Caco-2 (cell line): ENCODE measurements at regions not wholly inside any gene's neighbourhood (a gene's known extent, or its start where the extent isn't known, plus 50 kb on each side); places are given as distances from the start of the nearest gene placed in this dataset.

Experiments
- BruUV-seq: library from RNA; stranded (reverse); fragments of 400-500 nt; replicated peaks from 2 replicates; lab custom pipeline; 2021; lab: Mats Ljungman, UMichigan
- CTCF ChIA-PET: fragments of 300-600 bp; sonication (Branson Sonifier 250); formaldehyde crosslinking; loops from one replicate; lab custom pipeline; 2022; ENCODE audit warnings: antibody characterized with exemption; lab: Charles Lee
- POLR2A ChIA-PET: fragments of 300-600 bp; sonication (Branson Sonifier 250); formaldehyde crosslinking; loops from one replicate; lab custom pipeline; 2022; ENCODE audit warnings: antibody characterized with exemption; lab: Charles Lee
- DNase-seq, 2 experiments: peaks; one replicate each; pipeline versions ENCODE4 v3.0.0 to v3.0.0-alpha.2; 2020 to 2022
- H3K27me3 ChIP-seq: replicated peaks from 2 replicates; pipeline ENCODE4 v1.6.0; 2011; ENCODE audit warnings: low read length; ENCODE audit not compliant: control insufficient read depth, insufficient read depth
- H3K36me3 ChIP-seq: 2 replicates; pipeline ENCODE4 v1.5.1; 2011; ENCODE audit warnings: low read length; ENCODE audit not compliant: control insufficient read depth, insufficient read depth
- H3K4me1 ChIP-seq: fragments of 250-450 bp; sonication (Bioruptor Pico); 2 replicates; pipeline ENCODE4 v1.5.1; 2020; ENCODE audit warnings: mild to moderate bottlenecking
- H3K4me3 ChIP-seq: 2 replicates; pipeline ENCODE4 v1.5.1; 2011; ENCODE audit warnings: low read depth, mild to moderate bottlenecking, control low read depth, low read length
- H3K9me3 ChIP-seq: fragments of 250-450 bp; sonication (Bioruptor Pico); 2 replicates; pipeline ENCODE4 v1.5.1; 2020; ENCODE audit warnings: mild to moderate bottlenecking, moderate library complexity
- H3K27ac Mint-ChIP-seq: one replicate; pipeline ENCODE4 v1.8.0; 2022; ENCODE audit warnings: mixed read lengths; ENCODE audit not compliant: unreplicated experiment
- H3K27me3 Mint-ChIP-seq: one replicate; pipeline ENCODE4 v1.8.0; 2022; ENCODE audit warnings: mixed read lengths; ENCODE audit not compliant: insufficient read depth, unreplicated experiment
- H3K36me3 Mint-ChIP-seq: one replicate; pipeline ENCODE4 v1.8.0; 2022; ENCODE audit warnings: mild to moderate bottlenecking, mixed read lengths; ENCODE audit not compliant: insufficient read depth, unreplicated experiment
- H3K4me1 Mint-ChIP-seq: one replicate; pipeline ENCODE4 v1.8.0; 2022; ENCODE audit warnings: low read depth, mixed read lengths; ENCODE audit not compliant: unreplicated experiment
- H3K4me3 Mint-ChIP-seq: one replicate; pipeline ENCODE4 v1.8.0; 2022; ENCODE audit warnings: mild to moderate bottlenecking, moderate library complexity, mixed read lengths; ENCODE audit not compliant: unreplicated experiment
- H3K9me3 Mint-ChIP-seq: one replicate; pipeline ENCODE4 v1.8.0; 2022; ENCODE audit warnings: mixed read lengths; ENCODE audit not compliant: unreplicated experiment
- intact Hi-C: fragments of 100-400 bp; cut with micrococcal nuclease; formaldehyde crosslinking; loops from one replicate; pipeline ENCODE4 v1.10.0; 2022; ENCODE audit not compliant: unreplicated experiment
- TF ChIP-seq, protein P1 (sequence below), 2 experiments: fragments of 200-600 bp in 1 of 2; IDR thresholded peaks; 1 replicate in 1 of 2; 2 replicates in 1 of 2; pipeline versions ENCODE4 v1.5.1 to v1.8.0; 2011 to 2022; ENCODE audit warnings: antibody characterized with exemption in 1 of 2, control low read depth in 1 of 2, inconsistent platforms in 1 of 2, low read depth in 1 of 2, low read length in 1 of 2, mild to moderate bottlenecking in 1 of 2, moderate library complexity in 1 of 2; ENCODE audit not compliant: insufficient read depth in 1 of 2, severe bottlenecking in 1 of 2, unreplicated experiment in 1 of 2

- no peaks in the 10 kb centered on the region for H3K4me1 ChIP-seq
- Mint-ChIP-seq H3K27ac (no peak overlapping the region), H3K9me3 (no peaks in the 10 kb centered on the region), H3K27me3 (no peaks in the 10 kb centered on the region), H3K4me1 (peaks cover 4% of the 10 kb centered on the region), H3K36me3 (no peaks in the 10 kb centered on the region), H3K4me3 (no peak overlapping the region)
- DNase-seq, result no peak
- H3K4me3 ChIP-seq, result no peak overlapping the region
- no peaks in the 10 kb centered on the region for H3K27me3 ChIP-seq
- POLR2A ChIA-PET, result no interaction called here
- no peaks in the 10 kb centered on the region for H3K9me3 ChIP-seq
- TF ChIP-seq, protein P1, sequence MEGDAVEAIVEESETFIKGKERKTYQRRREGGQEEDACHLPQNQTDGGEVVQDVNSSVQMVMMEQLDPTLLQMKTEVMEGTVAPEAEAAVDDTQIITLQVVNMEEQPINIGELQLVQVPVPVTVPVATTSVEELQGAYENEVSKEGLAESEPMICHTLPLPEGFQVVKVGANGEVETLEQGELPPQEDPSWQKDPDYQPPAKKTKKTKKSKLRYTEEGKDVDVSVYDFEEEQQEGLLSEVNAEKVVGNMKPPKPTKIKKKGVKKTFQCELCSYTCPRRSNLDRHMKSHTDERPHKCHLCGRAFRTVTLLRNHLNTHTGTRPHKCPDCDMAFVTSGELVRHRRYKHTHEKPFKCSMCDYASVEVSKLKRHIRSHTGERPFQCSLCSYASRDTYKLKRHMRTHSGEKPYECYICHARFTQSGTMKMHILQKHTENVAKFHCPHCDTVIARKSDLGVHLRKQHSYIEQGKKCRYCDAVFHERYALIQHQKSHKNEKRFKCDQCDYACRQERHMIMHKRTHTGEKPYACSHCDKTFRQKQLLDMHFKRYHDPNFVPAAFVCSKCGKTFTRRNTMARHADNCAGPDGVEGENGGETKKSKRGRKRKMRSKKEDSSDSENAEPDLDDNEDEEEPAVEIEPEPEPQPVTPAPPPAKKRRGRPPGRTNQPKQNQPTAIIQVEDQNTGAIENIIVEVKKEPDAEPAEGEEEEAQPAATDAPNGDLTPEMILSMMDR (IDR thresholded peaks at IDR 0.05; ENCODE audit: insufficient read depth in 1 of 2, low read depth in 1 of 2, low read length in 1 of 2, severe bottlenecking in 1 of 2, unreplicated experiment in 1 of 2), result no peak
- no peaks in the 10 kb centered on the region for H3K36me3 ChIP-seq
- intact Hi-C loops, result no loop called here
- CTCF ChIA-PET, result no interaction called here
- BruUV-seq, result no TSS peak
These were observed 457.8 kb upstream of the PCDH7 start for GRCh38 chr4:30262379-30262778.

GRCh38 chr4:30264465-30264864, 455.7 kb upstream of the PCDH7 start:
- no peaks in the 10 kb centered on the region for H3K9me3 Mint-ChIP-seq
- H3K4me3 ChIP-seq, result no peak overlapping the region
- TF ChIP-seq, protein P1 (IDR thresholded peaks at IDR 0.05; ENCODE audit: insufficient read depth in 1 of 2, low read depth in 1 of 2, low read length in 1 of 2, severe bottlenecking in 1 of 2, unreplicated experiment in 1 of 2), result no peak
- H3K4me1 Mint-ChIP-seq, result peaks cover 4% of the 10 kb centered on the region
- intact Hi-C loops, result no loop called here
- CTCF ChIA-PET, result no interaction called here
- H3K36me3 Mint-ChIP-seq, result no peaks in the 10 kb centered on the region
- H3K9me3 ChIP-seq, result no peaks in the 10 kb centered on the region
- no peaks in the 10 kb centered on the region for H3K4me1 ChIP-seq
- no peaks in the 10 kb centered on the region for H3K36me3 ChIP-seq
- H3K27me3 ChIP-seq, result no peaks in the 10 kb centered on the region
- POLR2A ChIA-PET, result no interaction called here
- no peak overlapping the region for H3K27ac Mint-ChIP-seq
- BruUV-seq, result no TSS peak
- no peak overlapping the region for H3K4me3 Mint-ChIP-seq
- peaks cover under 1% of the 10 kb centered on the region for H3K27me3 Mint-ChIP-seq
- DNase-seq, result no peak

GRCh38 chr4:30265716-30266115, 454.5 kb upstream of the PCDH7 start:
- intact Hi-C loops, result no loop called here
- Histone ChIP-seq H3K36me3 (no peaks in the 10 kb centered on the region), H3K27me3 (no peaks in the 10 kb centered on the region), H3K4me3 (no peak overlapping the region), H3K4me1 (no peaks in the 10 kb centered on the region), H3K9me3 (no peaks in the 10 kb centered on the region)
- DNase-seq, result no peak
- ChIA-PET CTCF (no interaction called here), POLR2A (no interaction called here)
- H3K27me3 Mint-ChIP-seq, result peaks cover 2% of the 10 kb centered on the region
- TF ChIP-seq, protein P1 (IDR thresholded peaks at IDR 0.05; ENCODE audit: insufficient read depth in 1 of 2, low read depth in 1 of 2, low read length in 1 of 2, severe bottlenecking in 1 of 2, unreplicated experiment in 1 of 2), result no peak
- H3K27ac Mint-ChIP-seq, result no peak overlapping the region
- no peaks in the 10 kb centered on the region for H3K9me3 Mint-ChIP-seq
- H3K36me3 Mint-ChIP-seq, result no peaks in the 10 kb centered on the region
- BruUV-seq, result no TSS peak
- peaks cover 4% of the 10 kb centered on the region for H3K4me1 Mint-ChIP-seq
- no peak overlapping the region for H3K4me3 Mint-ChIP-seq
